IPS-18a (cell line): ENCODE measurements at regions not wholly inside any gene's neighbourhood (a gene's known extent, or its start where the extent isn't known, plus 50 kb on each side); places are given as distances from the start of the nearest gene placed in this dataset.
A peak's percentile ranks its signal among the peaks of the same experiment; 100 is the strongest.
"Not testable (repeated sequence)": the region's sequence is repeated elsewhere in the genome, so short reads cannot be mapped to it uniquely, and the experiment has no call there.

Source experiments
- H3K27ac ChIP-seq: one replicate; pipeline ENCODE4 v1.5.1; 2013; ENCODE audit warnings: low read length
- H3K27me3 ChIP-seq: one replicate; pipeline ENCODE4 v1.6.1; 2013; ENCODE audit warnings: mild to moderate bottlenecking, low read length; ENCODE audit not compliant: control insufficient read depth, insufficient read depth
- H3K36me3 ChIP-seq: one replicate; pipeline ENCODE4 v1.6.1; 2013; ENCODE audit warnings: low read depth, low read length; ENCODE audit not compliant: control insufficient read depth
- H3K4me1 ChIP-seq: one replicate; pipeline ENCODE4 v1.6.1; 2013; ENCODE audit warnings: low read depth, low read length; ENCODE audit not compliant: control insufficient read depth
- H3K4me3 ChIP-seq: one replicate; pipeline ENCODE4 v1.5.1; 2013; ENCODE audit warnings: low read length
- H3K9ac ChIP-seq: one replicate; pipeline ENCODE4 v1.6.1; 2013; ENCODE audit warnings: mild to moderate bottlenecking, low read length, moderate library complexity
- H3K9me3 ChIP-seq: one replicate; pipeline ENCODE4 v1.6.1; 2013; ENCODE audit warnings: low read depth, low read length; ENCODE audit not compliant: control insufficient read depth

DNA sequence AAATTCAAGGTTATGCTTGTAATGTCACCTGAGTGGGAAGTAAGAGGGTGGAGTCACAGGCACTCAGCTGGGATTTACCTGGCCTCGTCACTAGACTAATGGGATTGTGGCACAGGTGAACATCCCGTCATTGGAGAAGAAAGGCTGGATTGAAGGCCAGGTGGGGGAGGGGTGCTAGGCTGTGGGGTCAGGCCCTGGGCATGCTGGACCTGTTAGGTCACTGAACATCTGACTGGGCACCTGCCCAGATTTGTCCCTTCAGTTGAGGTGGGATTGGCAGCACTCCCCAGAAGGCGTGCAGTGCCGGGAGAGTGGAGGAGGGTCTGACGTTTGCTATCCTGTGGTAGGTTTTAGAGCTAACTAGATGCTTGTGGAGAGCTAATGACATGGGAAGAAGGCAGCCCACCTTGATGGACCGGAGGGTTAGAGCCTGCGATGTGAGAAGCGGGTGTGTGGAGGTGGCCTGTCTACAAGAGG, 161.5 kb upstream of the ZNF267 start:
- H3K4me1 ChIP-seq, result peaks cover 11% of the 10 kb centered on the region
- no peak overlapping the region for H3K27ac ChIP-seq

DNA sequence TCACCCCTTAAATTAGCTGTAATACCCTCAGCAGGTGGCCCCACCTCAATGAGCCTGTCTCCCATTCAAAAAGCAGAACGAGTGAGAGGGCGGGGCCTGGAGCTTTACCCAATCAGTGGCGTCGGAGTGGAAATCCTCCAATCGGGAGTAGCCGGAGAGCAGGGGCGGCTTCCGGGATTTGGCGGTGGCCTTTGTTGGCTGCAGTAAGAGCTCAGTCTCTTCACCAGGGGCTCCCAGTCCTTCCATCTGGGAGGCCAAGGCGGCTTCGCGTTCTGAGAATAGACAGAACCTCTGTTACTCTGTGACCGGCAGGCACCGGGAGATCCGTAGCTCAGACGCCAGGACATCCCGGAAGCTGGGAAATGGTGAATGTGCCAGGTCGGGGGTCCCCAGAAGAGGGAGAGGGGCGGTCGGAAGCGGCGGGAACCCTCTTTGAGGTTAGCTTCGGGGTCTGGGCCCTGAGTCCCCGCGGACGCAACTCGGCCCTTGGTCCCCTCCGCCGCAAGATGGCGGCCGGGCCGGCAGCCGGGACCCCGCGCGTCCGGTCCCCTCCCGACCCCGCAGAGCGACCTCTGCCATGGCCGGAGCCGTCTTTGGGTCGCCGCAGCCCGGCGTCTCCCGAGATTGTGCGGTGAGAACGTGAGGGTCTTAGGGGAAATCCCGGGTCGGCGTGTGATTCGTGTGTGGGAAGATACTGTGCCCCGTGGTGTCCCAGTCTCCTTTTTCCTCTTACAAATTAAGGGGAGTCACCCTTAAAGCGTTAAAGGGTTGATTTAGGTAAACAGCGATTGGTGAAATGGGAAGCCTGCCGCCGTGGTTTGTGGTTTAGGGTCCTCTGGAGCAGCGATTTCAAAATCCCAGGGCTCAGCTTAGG, 160.3 kb upstream of the ZNF267 start:
- H3K9me3 ChIP-seq, result no peaks in the 10 kb centered on the region
- H3K9ac ChIP-seq, result peak overlapping the region; percentile 97
- H3K27ac ChIP-seq, result peak overlapping the region; percentile 85
- peaks cover 11% of the 10 kb centered on the region for H3K4me1 ChIP-seq
- H3K27me3 ChIP-seq, result no peaks in the 10 kb centered on the region
- peak overlapping the region; percentile 95 for H3K4me3 ChIP-seq
- H3K36me3 ChIP-seq, result peaks cover 15% of the 10 kb centered on the region

More for the DNA sequence above, 161.5 kb upstream of the ZNF267 start:
- H3K9me3 ChIP-seq, result no peaks in the 10 kb centered on the region
- H3K4me3 ChIP-seq, result no peak overlapping the region
- H3K27me3 ChIP-seq, result no peaks in the 10 kb centered on the region
- H3K9ac ChIP-seq, result no peak overlapping the region
- H3K36me3 ChIP-seq, result peaks cover 25% of the 10 kb centered on the region

DNA sequence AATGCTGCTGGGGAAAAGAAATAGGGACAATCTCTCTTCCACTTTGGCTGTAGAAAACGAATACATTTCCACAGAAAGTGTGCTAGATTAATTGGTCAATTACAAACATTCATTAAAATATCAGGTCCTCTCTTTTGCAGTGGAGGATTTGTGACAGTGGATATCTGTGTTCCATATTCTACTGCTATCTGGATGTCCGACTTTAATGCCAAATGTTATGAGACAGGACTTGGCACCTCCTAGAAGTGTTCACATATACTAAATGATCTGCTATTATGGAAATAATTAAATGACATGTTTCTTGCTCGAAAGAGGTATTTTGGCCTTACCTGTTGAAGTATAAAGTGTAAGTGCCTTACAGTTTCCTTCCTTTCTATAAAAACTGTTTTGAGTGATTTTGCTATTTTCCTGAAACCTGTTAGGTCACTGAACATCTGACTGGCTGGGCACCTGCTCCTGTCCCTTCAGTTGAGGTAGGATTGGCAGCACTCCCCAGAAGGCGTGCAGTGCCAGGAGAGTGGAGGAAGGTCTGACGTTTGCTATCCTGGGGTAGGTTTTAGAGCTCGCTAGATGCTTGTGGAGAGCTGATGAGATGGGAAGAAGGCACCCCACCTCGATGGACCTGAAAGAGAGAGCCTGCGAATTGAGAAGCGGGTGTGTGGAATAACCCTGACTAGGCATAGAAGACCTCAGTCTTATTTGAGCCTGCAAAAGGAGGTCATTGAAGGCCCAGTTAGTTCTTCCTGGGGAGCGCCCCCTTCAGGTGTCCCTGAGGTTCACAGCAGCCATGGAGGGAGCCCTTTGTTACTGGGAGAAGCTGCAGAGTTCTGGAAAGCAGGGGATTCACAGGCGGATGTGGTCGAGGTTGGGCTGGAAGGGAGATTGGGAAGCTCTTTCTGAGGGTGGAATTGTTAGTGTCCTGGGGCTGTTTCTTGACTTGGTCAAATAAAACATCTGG, 159.4 kb upstream of the ZNF267 start:
- Histone ChIP-seq H3K9me3 (no peaks in the 10 kb centered on the region), H3K27me3 (no peaks in the 10 kb centered on the region), H3K4me1 (peaks cover 11% of the 10 kb centered on the region), H3K27ac (peak overlapping the region; percentile 85), H3K9ac (peak overlapping the region; percentile 97), H3K4me3 (peak overlapping the region; percentile 95), H3K36me3 (peaks cover 6% of the 10 kb centered on the region)

DNA sequence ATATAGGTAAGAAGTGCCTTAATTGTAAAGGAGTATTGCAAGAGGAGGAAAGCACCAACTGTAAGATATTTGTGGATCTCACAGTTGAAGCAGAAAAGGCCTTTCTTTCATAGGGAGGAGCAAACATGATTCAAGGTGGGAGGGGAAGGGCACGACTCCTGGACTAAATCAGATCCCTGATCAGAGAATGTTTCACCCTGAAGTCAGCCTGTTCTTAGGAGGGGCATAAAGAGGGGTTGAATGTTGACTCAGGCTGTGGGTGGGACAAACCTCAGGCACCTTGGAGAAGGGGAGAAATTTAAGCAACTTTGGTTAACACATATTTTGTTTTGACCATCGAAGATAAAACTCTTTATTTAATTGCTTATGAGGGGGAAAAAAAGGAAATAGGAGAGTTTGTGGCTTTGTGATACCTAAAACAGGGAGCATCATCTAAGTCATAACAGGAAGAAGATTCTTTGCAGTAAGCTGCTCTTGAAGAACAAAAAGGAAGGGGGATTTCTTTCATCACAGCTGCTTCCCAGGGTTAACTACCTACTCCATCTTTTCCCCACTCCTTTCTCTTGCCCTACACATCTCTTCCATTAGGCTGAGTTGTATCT, 158.6 kb upstream of the ZNF267 start:
- H3K9ac ChIP-seq, result no peak overlapping the region
- H3K4me1 ChIP-seq, result peaks cover 11% of the 10 kb centered on the region
- H3K36me3 ChIP-seq, result peaks cover 6% of the 10 kb centered on the region
- no peak overlapping the region for H3K27ac ChIP-seq
- H3K27me3 ChIP-seq, result no peaks in the 10 kb centered on the region
- H3K4me3 ChIP-seq, result peak overlapping the region; percentile 95
- H3K9me3 ChIP-seq, result no peaks in the 10 kb centered on the region

DNA sequence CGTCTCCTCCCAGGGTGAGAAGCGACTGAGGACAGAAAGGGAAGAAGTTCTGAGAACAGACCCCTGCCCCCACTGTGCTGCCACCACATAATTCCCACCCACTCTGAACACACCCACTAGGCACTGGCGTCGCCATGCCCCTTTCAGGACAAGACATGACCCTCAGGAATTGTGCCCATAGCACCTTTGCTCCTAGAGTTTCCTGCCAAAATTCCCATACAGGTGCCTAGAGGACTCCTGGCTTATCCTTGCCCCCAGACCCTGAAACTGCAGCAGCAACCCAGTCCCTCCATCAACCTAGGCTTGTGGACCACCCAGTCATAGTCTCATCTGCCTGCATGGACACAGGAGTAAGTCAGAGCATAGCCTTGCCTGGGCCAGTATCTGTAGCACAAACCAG, 157.7 kb upstream of the ZNF267 start:
- no peak overlapping the region for H3K27ac ChIP-seq

DNA sequence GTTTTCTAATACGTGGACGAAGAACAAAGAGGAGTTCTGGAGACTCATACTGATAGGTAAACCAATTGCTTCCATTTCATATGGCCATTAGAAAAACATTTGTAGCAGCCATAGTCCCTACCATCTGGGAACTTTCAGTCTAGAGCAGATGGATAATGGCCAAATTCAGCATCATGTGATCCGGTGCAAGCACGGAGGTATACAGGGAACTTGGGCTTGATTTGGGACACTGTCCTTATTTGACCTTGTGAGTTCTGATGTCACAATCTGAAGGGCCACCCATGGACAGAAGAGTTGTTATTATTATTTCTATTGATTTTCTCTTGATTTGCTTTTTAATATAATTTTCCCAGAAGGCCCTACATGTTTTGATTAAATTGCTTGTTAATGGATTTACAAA, 154.6 kb upstream of the ZNF267 start:
- no peak overlapping the region for H3K27ac ChIP-seq
- no peak overlapping the region for H3K9ac ChIP-seq
- no peaks in the 10 kb centered on the region for H3K27me3 ChIP-seq
- no peaks in the 10 kb centered on the region for H3K9me3 ChIP-seq
- H3K36me3 ChIP-seq, result peaks cover 11% of the 10 kb centered on the region
- peaks cover 6% of the 10 kb centered on the region for H3K4me1 ChIP-seq
- H3K4me3 ChIP-seq, result no peak overlapping the region

More for the DNA sequence above, 157.7 kb upstream of the ZNF267 start:
- H3K27me3 ChIP-seq, result no peaks in the 10 kb centered on the region
- peaks cover 11% of the 10 kb centered on the region for H3K4me1 ChIP-seq
- no peak overlapping the region for H3K9ac ChIP-seq
- peaks cover 6% of the 10 kb centered on the region for H3K36me3 ChIP-seq
- no peak overlapping the region for H3K4me3 ChIP-seq
- H3K9me3 ChIP-seq, result no peaks in the 10 kb centered on the region

DNA sequence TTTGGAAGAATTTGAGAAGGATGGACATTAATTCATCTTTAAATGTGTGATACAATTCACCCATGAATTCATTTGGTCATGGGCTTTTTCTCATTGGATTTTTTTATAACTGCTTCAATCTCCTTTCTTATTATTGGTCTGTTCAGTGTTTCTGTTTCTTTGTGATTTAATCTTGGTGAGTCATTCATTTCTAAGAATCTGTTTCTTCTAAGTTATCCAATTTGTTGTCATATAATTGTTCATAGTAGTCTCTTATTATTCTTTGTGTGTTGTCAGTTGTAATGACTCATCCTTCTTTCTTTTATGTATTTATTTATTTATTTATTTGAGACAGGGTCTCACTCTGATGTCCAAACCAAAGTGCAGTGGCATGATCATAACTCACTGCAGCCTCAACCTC, 146.1 kb upstream of the ZNF267 start:
- no peaks in the 10 kb centered on the region for H3K27me3 ChIP-seq
- no peaks in the 10 kb centered on the region for H3K4me1 ChIP-seq
- no peak overlapping the region for H3K9ac ChIP-seq
- H3K4me3 ChIP-seq, result no peak overlapping the region
- H3K9me3 ChIP-seq, result no peaks in the 10 kb centered on the region
- H3K36me3 ChIP-seq, result peaks cover 19% of the 10 kb centered on the region
- H3K27ac ChIP-seq, result no peak overlapping the region

DNA sequence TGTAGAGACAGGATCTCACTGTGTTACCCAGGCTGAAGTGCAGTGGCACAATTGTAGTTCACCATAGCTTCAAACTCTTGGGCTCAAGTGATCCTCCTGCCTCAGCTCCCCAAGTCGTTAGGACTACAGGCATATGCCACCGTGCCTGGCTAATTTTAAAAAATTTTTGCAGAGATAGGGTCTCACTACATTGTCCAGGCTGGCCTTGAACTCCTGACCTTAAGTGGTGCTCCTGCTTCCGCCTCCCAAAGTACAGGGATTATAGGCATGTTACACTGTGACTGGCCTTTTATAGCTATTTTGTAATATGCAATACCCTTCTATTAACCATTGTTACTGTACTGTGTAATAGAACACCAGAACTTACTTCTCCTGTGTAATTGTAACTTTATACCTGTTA, 139.3 kb upstream of the ZNF267 start:
- Histone ChIP-seq H3K9me3 (no peaks in the 10 kb centered on the region), H3K36me3 (peaks cover 16% of the 10 kb centered on the region), H3K4me3 (no peak overlapping the region), H3K27ac (no peak overlapping the region), H3K27me3 (no peaks in the 10 kb centered on the region), H3K9ac (no peak overlapping the region), H3K4me1 (no peaks in the 10 kb centered on the region)

DNA sequence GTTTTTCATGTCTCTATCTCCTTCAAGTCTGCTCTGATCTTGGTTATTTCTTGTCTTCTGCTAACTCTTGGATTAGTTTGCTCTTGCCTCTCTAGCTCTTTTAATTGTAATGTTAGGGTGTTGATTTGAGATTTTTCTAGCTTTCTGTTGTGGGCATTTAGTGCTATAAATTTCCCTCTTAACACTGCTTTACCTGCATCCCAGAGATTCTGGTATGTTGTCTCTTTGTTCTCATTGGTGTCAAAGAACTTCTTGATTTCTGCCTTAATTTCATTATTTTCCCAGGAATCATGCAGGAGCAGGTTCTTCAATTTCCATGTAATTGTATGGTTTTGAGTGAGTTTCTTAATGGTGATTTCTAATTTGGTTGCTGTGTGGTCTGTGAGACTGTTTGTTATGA, 128.5 kb upstream of the ZNF267 start:
- H3K9me3 ChIP-seq, result peaks cover 56% of the 10 kb centered on the region
- H3K4me1 ChIP-seq, H3K36me3 ChIP-seq: not testable (repeated sequence)

DNA sequence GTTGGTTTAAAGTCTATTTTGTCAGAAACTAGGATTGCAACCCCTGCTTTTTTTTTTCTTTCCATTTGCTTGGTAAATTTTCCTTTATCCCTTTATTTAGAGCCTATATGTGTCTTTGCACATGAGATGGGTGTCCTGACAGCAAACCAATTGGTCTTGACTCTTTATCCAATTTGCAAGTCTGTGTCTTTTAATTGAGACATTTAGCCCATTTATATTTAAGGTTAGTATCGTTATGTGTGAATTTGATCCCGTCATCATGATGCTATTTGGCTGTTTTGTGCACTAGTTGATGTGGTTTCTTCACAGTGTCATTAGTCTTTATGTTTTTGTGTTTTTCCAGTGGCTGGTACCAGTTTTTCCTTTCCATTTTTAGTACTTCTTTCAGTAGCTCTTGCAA, 127.7 kb upstream of the ZNF267 start:
- Histone ChIP-seq H3K9me3 (peaks cover 60% of the 10 kb centered on the region), H3K4me3 (no peak overlapping the region), H3K4me1 (no peaks in the 10 kb centered on the region), H3K9ac (no peak overlapping the region), H3K27me3 (no peaks in the 10 kb centered on the region), H3K27ac (no peak overlapping the region), H3K36me3 (peaks cover 3% of the 10 kb centered on the region)

More for the DNA sequence above, 128.5 kb upstream of the ZNF267 start:
- not testable (repeated sequence) for H3K9ac ChIP-seq, H3K4me3 ChIP-seq, H3K27me3 ChIP-seq, H3K27ac ChIP-seq

DNA sequence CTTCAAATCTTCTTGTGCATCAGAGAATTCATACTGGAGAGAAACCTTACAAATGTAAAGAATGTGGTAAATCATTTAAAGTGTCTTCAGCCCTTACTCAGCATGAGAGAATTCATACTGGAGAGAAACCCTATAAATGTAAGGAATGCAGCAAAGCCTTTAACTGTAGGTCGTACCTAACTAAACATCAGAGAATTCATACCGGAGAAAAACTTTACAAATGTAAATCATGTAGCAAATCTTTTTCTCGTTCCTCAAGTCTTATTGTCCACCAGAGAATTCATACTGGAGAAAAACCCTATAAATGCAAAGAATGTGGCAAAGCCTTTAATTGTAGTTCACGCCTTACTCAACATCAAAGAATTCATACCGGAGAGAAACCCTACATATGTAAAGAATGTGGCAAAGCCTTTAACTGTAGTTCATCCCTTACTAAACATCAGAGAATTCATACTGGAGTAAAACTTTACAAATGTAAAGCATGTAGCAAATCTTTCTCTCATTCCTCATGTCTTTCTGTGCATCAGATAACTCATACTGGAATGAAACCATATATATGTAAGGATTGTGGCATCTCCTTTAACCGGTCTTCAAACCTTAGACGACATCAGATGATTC, 118.5 kb upstream of the ZNF267 start:
- Histone ChIP-seq H3K9me3 (peaks cover 84% of the 10 kb centered on the region), H3K36me3 (peaks cover 26% of the 10 kb centered on the region), H3K4me3 (no peak overlapping the region), H3K4me1 (no peaks in the 10 kb centered on the region), H3K27me3 (no peaks in the 10 kb centered on the region), H3K27ac (no peak overlapping the region), H3K9ac (no peak overlapping the region)
